Gastrocnemius medialis (tissue), 4 donors: ENCODE measurements at regions not wholly inside any gene's neighbourhood (a gene's known extent, or its start where the extent isn't known, plus 50 kb on each side); places are given as distances from the start of the nearest gene placed in this dataset.

ENCODE experiments used
- POLR2A ChIP-seq, 2 donors: fragments of 450-650 bp; IDR thresholded peaks; one replicate each; pipeline ENCODE4 v1.6.1; 2017; ENCODE audit warnings: antibody characterized with exemption in 2 of 2, mild to moderate bottlenecking in 2 of 2, moderate library complexity in 2 of 2
- TF ChIP-seq, protein P1 (sequence below), 5 experiments: fragments of 450-650 bp in 3 of 5; fragments of 200-600 bp in 2 of 5; sonication (generic) in 2 of 5; IDR thresholded peaks in 4 of 5; conservative IDR thresholded peaks in 1 of 5; 1 replicate in 4 of 5; 2 replicates in 1 of 5; pipeline ENCODE4 v1.5.1; 2016 to 2019; ENCODE audit warnings: antibody characterized with exemption in 5 of 5, mild to moderate bottlenecking in 3 of 5, moderate library complexity in 3 of 5

DNA sequence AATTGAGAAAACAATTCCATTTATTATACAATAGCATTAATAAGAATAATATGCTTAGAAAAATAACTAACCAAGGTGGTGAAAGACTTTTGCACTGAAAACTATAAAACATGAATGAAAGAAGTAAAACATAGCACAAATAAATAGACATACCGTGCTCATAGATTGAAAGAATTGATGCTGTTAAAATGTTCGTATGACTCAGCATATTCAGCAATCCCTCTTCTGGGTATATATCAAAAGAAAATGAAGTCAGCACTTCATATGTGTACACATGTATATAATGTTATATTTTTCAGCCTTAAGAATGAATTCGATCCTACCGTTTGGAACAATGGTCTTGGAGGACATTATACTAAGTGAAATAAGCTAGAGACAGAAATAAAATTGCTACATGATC, 716.3 kb downstream of the GLUD2 start:
- TF ChIP-seq POLR2A (IDR thresholded peaks at IDR 0.05): no peak
- TF ChIP-seq, protein P1, sequence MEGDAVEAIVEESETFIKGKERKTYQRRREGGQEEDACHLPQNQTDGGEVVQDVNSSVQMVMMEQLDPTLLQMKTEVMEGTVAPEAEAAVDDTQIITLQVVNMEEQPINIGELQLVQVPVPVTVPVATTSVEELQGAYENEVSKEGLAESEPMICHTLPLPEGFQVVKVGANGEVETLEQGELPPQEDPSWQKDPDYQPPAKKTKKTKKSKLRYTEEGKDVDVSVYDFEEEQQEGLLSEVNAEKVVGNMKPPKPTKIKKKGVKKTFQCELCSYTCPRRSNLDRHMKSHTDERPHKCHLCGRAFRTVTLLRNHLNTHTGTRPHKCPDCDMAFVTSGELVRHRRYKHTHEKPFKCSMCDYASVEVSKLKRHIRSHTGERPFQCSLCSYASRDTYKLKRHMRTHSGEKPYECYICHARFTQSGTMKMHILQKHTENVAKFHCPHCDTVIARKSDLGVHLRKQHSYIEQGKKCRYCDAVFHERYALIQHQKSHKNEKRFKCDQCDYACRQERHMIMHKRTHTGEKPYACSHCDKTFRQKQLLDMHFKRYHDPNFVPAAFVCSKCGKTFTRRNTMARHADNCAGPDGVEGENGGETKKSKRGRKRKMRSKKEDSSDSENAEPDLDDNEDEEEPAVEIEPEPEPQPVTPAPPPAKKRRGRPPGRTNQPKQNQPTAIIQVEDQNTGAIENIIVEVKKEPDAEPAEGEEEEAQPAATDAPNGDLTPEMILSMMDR (IDR thresholded peaks at IDR 0.05 in 4 of 5, conservative IDR thresholded peaks at IDR 0.05 in 1 of 5): no peak
